ENCODE measurements at regions not wholly inside any gene's neighbourhood (a gene's known extent, or its start where the extent isn't known, plus 50 kb on each side); places are given as distances from the start of the nearest gene placed in this dataset.

DNA sequence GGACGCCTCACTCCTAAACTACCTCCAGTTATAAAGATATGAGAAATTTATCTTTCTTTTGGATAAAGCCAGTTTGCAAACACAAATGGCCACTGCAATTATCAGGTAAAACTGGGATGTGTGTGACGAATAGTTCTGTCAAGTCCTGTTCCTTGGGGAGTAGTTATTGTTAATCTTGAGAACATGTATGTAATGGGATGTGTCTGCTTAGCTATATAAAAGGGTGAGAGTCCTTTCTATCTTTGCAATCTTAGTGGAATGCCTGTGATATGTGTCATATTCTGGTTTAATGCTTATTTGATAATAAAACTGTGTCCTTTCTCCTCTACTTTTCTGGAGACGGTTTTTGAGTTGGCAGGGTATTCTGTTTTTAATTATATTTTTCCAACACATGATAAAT, 56.1 kb upstream of the PKP2 start:
- no peak for DNase-seq (ENCODE audit: low read depth in 4 of 4, low spot score in 3 of 4)

DNA sequence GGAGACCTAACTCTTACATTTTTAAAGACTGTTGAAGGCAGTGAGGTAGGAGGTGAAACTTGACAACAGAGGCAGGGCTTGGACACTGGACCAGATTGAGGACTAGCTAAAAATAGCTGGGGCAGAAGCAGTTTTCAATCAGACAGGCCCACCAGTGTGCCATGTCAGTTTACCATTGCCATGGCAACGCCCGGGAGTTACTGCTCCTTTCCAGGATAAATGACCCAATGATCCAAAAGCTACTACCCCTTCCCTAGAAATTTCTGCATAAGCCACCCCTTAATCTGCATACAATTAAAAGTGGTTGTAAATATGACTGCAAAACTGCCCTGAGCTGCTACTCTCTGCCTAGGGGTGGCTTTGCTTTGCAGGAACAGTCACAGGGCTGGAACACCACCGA, 53.2 kb upstream of the PKP2 start:
- DNase-seq (ENCODE audit: low read depth in 4 of 4, low spot score in 3 of 4): no peak

DNA sequence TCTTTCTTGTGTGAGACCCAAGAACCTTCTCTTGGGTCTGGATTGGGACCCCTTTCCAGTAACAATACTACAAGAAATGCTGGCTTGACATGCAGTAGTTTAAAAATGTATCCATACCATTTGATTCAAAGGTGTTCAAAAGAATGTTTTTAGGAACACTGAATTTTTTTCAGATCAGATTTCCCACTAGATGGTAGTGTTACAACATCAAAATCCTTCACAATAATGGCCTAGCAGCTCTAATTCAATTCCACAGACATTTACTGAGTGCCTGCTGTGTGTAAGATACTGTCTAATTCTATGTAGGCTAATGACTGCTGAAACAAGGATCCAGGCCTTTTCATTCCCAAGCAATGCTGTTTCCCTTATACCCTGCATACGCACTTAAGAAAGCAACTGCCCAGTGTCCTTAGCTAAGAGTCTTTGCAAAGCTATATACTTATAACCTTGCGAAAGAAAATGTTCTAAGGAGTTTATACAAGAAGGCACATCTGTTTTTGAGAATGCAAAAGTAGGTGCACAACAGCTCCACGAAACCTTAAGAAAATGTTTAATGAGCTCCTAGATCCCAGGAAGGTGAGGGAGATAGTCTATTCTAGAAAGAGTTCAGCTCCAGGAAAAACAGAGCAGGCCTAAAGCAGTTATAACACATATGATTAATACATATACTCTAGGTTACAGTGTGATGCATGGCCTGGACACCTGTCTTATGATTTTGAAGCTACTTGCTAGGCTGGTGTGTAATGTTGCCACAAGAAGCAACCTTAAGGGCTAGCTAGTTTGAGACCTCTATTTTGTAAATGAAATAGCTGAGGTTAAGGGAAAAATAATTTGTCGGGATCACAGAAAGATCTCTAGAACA, 50.9 kb upstream of the PKP2 start:
- peak; percentile 20 to 31 (median 24) for DNase-seq (ENCODE audit: low read depth in 4 of 4, low spot score in 3 of 4)

DNA sequence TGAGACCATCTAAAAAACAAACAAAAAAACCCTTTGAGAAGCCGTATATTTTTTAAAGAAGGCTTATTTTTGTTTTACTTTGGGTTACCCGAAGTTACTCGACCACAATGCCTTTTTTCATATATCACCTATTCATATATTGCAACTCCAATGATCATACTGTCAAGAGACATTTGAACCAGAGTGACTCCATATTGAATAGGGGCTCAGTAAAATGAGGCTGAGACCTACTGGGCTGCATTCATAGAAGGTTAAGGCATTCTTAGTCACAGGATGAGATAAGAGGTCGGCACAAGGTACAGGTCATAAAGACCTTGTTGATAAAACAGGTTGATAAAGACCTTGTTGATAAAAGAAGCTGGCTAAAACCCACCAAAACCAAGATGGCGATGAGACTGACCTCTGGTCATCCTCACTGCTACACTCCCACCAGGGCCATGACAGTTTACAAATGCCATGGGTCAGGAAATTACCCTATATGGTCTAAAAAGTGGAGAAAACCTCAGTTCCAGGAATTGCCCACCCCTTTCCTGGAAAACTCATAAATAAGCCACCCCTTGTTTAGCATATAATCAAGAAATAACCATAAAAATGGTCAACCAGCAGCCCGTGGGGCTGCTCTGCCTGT, 50.0 kb upstream of the PKP2 start:
- no peak for DNase-seq (ENCODE audit: low read depth in 4 of 4, low spot score in 3 of 4)

All from right renal pelvis (tissue), 4 donors.